ENCODE measurements at regions not wholly inside any gene's neighbourhood (a gene's known extent, or its start where the extent isn't known, plus 50 kb on each side); places are given as distances from the start of the nearest gene placed in this dataset.

DNA sequence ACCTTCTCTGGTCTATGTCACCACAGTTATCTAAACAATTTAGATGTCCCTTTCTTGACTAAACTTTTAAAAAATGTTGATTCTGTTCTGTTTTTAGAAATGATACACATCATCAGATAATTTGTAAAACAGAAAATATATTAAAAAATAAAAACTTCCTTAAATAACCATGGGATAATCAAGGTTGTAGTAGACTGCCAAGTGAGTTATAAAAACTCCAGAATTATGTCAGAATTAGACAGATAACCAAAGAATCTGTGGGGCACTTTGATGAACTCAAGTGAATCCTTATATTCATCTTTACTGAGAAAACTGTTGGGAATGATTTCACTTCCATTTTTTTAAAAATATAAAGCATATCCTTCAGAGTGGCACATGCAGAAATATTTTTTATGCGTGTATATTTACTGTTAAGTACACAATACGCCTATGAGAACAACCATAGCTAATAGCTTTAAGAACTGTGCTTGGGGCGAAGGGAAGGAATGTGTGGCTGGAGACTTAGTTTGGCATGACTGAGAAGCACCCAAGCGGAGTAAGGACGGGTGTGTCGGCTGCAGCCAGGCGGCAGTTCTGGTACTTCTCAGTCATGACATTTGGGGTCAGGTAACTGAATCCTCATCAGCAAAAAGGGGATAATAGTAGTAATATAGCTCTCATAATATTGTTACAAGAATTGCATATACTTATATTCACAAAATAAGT, 604.7 kb upstream of the CITED2 start:
- no peak overlapping the region for H3K9ac ChIP-seq (ENCODE audit: low read length)
- H4K20me1 ChIP-seq (ENCODE audit: insufficient read depth, low read length), result no peaks in the 10 kb centered on the region
- no peaks in the 10 kb centered on the region for H3K9me3 ChIP-seq (ENCODE audit: low read length)
- H3F3A ChIP-seq (ENCODE audit: insufficient read depth, low read length), result no peaks in the 10 kb centered on the region
- no peak overlapping the region for H3K4me3 ChIP-seq (ENCODE audit: low read depth, low read length, poor library complexity, severe bottlenecking)
- H3K27ac ChIP-seq (ENCODE audit: low read depth, low read length, poor library complexity, severe bottlenecking), result no peak overlapping the region
- H3K36me3 ChIP-seq (ENCODE audit: insufficient read depth, low read length), result no peaks in the 10 kb centered on the region
- no peak overlapping the region for H2AFZ ChIP-seq (ENCODE audit: low read length)
- no peaks in the 10 kb centered on the region for H3K9me2 ChIP-seq (ENCODE audit: low read depth, low read length)
- H3K4me2 ChIP-seq (ENCODE audit: low read length), result no peak overlapping the region
- H3K27me3 ChIP-seq (ENCODE audit: insufficient read depth, low read length), result no peaks in the 10 kb centered on the region
- no peaks in the 10 kb centered on the region for H3K4me1 ChIP-seq (ENCODE audit: insufficient read depth, low read length, severe bottlenecking)
- H3K79me2 ChIP-seq (ENCODE audit: insufficient read depth, low read length), result no peaks in the 10 kb centered on the region
- TF ChIP-seq, protein P1, sequence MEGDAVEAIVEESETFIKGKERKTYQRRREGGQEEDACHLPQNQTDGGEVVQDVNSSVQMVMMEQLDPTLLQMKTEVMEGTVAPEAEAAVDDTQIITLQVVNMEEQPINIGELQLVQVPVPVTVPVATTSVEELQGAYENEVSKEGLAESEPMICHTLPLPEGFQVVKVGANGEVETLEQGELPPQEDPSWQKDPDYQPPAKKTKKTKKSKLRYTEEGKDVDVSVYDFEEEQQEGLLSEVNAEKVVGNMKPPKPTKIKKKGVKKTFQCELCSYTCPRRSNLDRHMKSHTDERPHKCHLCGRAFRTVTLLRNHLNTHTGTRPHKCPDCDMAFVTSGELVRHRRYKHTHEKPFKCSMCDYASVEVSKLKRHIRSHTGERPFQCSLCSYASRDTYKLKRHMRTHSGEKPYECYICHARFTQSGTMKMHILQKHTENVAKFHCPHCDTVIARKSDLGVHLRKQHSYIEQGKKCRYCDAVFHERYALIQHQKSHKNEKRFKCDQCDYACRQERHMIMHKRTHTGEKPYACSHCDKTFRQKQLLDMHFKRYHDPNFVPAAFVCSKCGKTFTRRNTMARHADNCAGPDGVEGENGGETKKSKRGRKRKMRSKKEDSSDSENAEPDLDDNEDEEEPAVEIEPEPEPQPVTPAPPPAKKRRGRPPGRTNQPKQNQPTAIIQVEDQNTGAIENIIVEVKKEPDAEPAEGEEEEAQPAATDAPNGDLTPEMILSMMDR (IDR thresholded peaks at IDR 0.05; ENCODE audit: low read length), result no peak
- TF ChIP-seq EZH2 (IDR thresholded peaks at IDR 0.05; ENCODE audit: borderline replicate concordance, low read length), result no peak

DNA sequence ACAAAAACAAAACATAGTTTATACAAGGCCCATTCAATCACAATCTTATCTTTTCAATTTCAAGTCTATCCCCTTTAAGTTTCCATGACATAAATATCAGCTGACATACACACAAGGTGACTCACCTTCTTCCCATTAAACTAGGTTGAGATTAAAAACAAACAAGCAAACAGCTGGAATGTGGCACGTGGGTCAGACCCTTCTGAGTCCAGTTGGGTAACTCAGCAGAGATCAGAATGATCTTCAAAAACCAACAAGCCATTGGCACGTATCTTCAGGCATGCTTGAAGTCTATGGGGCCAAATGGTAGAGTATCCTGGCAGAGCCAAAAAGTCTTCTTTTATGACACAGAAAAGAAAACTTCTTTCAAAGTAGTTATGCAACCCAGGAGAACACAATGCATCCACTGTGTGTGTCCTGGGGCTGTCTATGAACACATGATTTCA, 603.5 kb upstream of the CITED2 start:
- H3F3A ChIP-seq (ENCODE audit: insufficient read depth, low read length), result no peaks in the 10 kb centered on the region
- H3K4me3 ChIP-seq (ENCODE audit: low read depth, low read length, poor library complexity, severe bottlenecking), result no peak overlapping the region
- H3K79me2 ChIP-seq (ENCODE audit: insufficient read depth, low read length), result no peaks in the 10 kb centered on the region
- TF ChIP-seq, protein P1 (IDR thresholded peaks at IDR 0.05; ENCODE audit: low read length), result no peak
- TF ChIP-seq EZH2 (IDR thresholded peaks at IDR 0.05; ENCODE audit: borderline replicate concordance, low read length), result no peak
- no peaks in the 10 kb centered on the region for H3K27me3 ChIP-seq (ENCODE audit: insufficient read depth, low read length)
- no peak overlapping the region for H2AFZ ChIP-seq (ENCODE audit: low read length)
- H3K9me2 ChIP-seq (ENCODE audit: low read depth, low read length), result no peaks in the 10 kb centered on the region
- no peaks in the 10 kb centered on the region for H3K9me3 ChIP-seq (ENCODE audit: low read length)
- H3K36me3 ChIP-seq (ENCODE audit: insufficient read depth, low read length), result no peaks in the 10 kb centered on the region
- H4K20me1 ChIP-seq (ENCODE audit: insufficient read depth, low read length), result no peaks in the 10 kb centered on the region
- no peaks in the 10 kb centered on the region for H3K4me1 ChIP-seq (ENCODE audit: insufficient read depth, low read length, severe bottlenecking)
- no peak overlapping the region for H3K9ac ChIP-seq (ENCODE audit: low read length)
- no peak overlapping the region for H3K4me2 ChIP-seq (ENCODE audit: low read length)
- H3K27ac ChIP-seq (ENCODE audit: low read depth, low read length, poor library complexity, severe bottlenecking), result no peak overlapping the region

DNA sequence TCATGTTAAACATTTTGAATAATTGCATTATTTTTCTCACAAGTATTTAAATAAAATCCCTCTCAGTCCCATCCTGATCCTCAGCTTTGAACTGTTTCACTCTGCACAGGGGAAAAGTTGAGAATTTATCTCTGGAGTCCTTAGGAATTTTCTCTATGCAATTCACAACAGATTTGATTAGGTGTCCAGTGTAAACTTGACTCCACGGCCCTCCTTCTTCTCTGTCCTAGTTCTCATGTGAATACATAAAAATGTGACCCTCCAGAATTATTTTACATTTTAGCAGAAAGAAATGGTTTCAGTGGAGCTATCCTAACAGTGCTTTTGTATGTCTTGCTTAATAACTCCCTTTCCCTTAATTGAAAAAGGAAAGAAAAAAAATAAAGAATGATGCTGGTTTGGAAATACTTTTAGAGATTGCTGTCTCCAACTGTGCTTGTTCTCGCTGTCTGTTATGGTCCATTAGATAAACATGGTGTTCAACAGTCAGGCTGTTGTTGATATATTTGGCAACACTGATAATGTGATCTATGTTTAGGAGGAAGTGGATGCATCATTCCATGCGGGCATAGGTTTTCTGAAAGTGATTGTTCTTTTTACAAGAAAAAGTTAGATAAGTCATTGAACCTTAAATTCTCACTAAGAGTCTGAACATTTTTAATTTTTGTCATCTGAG, 599.4 kb upstream of the CITED2 start:
- no peaks in the 10 kb centered on the region for H4K20me1 ChIP-seq (ENCODE audit: insufficient read depth, low read length)
- no peak overlapping the region for H3K4me3 ChIP-seq (ENCODE audit: low read depth, low read length, poor library complexity, severe bottlenecking)
- H3K4me1 ChIP-seq (ENCODE audit: insufficient read depth, low read length, severe bottlenecking), result no peaks in the 10 kb centered on the region
- no peak for TF ChIP-seq EZH2 (IDR thresholded peaks at IDR 0.05; ENCODE audit: borderline replicate concordance, low read length)
- TF ChIP-seq, protein P1 (IDR thresholded peaks at IDR 0.05; ENCODE audit: low read length), result no peak
- H3K9ac ChIP-seq (ENCODE audit: low read length), result no peak overlapping the region
- H3K27me3 ChIP-seq (ENCODE audit: insufficient read depth, low read length), result no peaks in the 10 kb centered on the region
- no peaks in the 10 kb centered on the region for H3K36me3 ChIP-seq (ENCODE audit: insufficient read depth, low read length)
- H3K9me3 ChIP-seq (ENCODE audit: low read length), result no peaks in the 10 kb centered on the region
- H3K27ac ChIP-seq (ENCODE audit: low read depth, low read length, poor library complexity, severe bottlenecking), result no peak overlapping the region
- no peak overlapping the region for H2AFZ ChIP-seq (ENCODE audit: low read length)
- no peak overlapping the region for H3K4me2 ChIP-seq (ENCODE audit: low read length)
- no peaks in the 10 kb centered on the region for H3K79me2 ChIP-seq (ENCODE audit: insufficient read depth, low read length)
- H3K9me2 ChIP-seq (ENCODE audit: low read depth, low read length), result no peaks in the 10 kb centered on the region
- no peaks in the 10 kb centered on the region for H3F3A ChIP-seq (ENCODE audit: insufficient read depth, low read length)
